Ovary (tissue), 7 donors: ENCODE measurements at regions not wholly inside any gene's neighbourhood (a gene's known extent, or its start where the extent isn't known, plus 50 kb on each side); places are given as distances from the start of the nearest gene placed in this dataset.

Experiments
- DNase-seq, 5 donors: peaks; one replicate each; pipeline ENCODE4 v3.0.0-alpha.2; 2019 to 2020
- H3K27ac ChIP-seq, 2 donors: fragments of 200-600 bp; one replicate each; pipeline versions ENCODE4 v1.5.1 to v1.8.0; 2019 to 2022
- H3K27me3 ChIP-seq: fragments of 200-600 bp; one replicate; pipeline ENCODE4 v1.8.0; 2022
- H3K36me3 ChIP-seq: fragments of 200-600 bp; sonication (generic); one replicate; pipeline ENCODE4 v1.5.1; 2019
- H3K4me1 ChIP-seq: one replicate; pipeline ENCODE4 v1.8.1; 2013; ENCODE audit warnings: mild to moderate bottlenecking, moderate library complexity; ENCODE audit not compliant: insufficient read depth
- H3K4me3 ChIP-seq: fragments of 200-600 bp; sonication (generic); one replicate; pipeline ENCODE4 v1.5.1; 2017
- H3K9me3 ChIP-seq, 2 donors: fragments of 200-600 bp in 1 of 2; sonication (generic) in 1 of 2; one replicate each; pipeline versions ENCODE4 v1.5.1 to v1.8.1; 2013 to 2019; ENCODE audit warnings: mild to moderate bottlenecking in 1 of 2, moderate library complexity in 1 of 2
- CTCF ChIP-seq, 3 donors: fragments of 450-650 bp in 2 of 3; fragments of 200-600 bp in 1 of 3; IDR thresholded peaks; one replicate each; pipeline versions ENCODE4 v1.5.1 to v1.8.0; 2016 to 2022; ENCODE audit warnings: antibody characterized with exemption in 3 of 3, mild to moderate bottlenecking in 1 of 3
- EP300 ChIP-seq: sonication (generic); formaldehyde crosslinking; IDR thresholded peaks from one replicate; pipeline ENCODE4 v1.6.1; 2017; ENCODE audit warnings: antibody characterized with exemption
- POLR2A ChIP-seq: fragments of 450-650 bp; IDR thresholded peaks from one replicate; pipeline ENCODE4 v1.6.1; 2017; ENCODE audit warnings: antibody characterized with exemption, mild to moderate bottlenecking, moderate library complexity
- WGBS, 3 donors: extraction: QIAGEN DNeasy Blood & Tissue Kit in 1 of 3; methylation state at CpG; one replicate each; pipeline versions ENCODE4 v1.1.5 to v1.1.7; 2013 to 2017; 5-methylcytosine and 5-hydroxymethylcytosine counted together
- intact Hi-C, 4 donors: fragments of 100-400 bp; cut with DNase I; formaldehyde crosslinking; loops; one replicate each; pipeline versions ENCODE4 v1.11.0 to v1.15.1; 2022 to 2023
- donor health status: DM: no; HTN: no; CAD: no; lungs with moderate emphysema.
- donor health status: DM: no; HTN: no; CAD: no.
- donor health status: Bipolar disorder and iron deficiency.
- donor health status: DM: no; HTN: no; CAD: no.
- donor health status: DM: yes; HTN: yes; CAD: no.

DNA sequence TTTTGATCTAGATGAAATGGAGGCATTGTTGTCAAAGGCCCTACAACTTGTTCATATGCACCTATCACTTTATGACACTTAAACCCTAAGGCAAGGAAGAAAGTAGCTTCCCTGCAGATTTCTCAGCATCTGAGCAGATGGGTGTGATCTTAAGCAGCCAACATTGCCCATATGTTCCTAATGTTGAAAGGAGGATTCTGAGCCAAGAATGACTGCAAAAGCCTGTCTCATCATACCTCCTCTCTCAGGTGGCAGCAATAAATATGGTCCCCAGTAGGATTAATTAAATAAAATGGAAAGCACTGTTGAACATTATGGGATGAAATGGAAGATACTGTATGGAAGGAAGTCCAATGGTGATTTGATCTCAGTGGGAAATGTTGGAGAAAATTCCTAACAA, 538.1 kb upstream of the MAN1A1 start:
- Histone ChIP-seq H3K27ac (no peak overlapping the region), H3K4me3 (no peak overlapping the region), H3K4me1 (no peaks in the 10 kb centered on the region), H3K36me3 (no peaks in the 10 kb centered on the region), H3K9me3 (no peaks in the 10 kb centered on the region), H3K27me3 (no peaks in the 10 kb centered on the region)
- no peak for TF ChIP-seq POLR2A
- TF ChIP-seq EP300 = no peak
- TF ChIP-seq CTCF (IDR thresholded peaks at IDR 0.05) = no peak
- DNase-seq = no peak
- intact Hi-C loops = no loop called here

DNA sequence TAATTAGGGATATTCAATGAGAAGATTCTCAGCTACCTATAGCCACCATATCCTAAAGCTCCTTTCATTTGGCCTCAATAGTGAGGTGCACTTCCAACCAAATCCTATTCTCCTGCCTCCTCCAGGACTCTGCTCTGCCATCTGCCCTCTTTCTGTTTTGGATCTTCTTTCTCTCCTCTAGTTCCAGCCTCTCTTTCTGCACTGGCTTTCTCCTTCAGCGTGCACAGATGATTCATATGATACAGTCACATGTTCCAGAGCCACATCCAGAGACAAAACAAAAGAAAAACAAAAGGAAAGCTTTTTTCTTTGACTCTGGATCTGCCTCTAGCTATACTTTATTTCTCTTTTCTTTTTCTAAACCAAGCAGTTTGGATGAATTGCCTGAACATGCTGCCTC, 531.9 kb upstream of the MAN1A1 start:
- intact Hi-C loops = no loop called here
- TF ChIP-seq EP300 (no peak), POLR2A (no peak), CTCF (IDR thresholded peaks at IDR 0.05) (no peak)
- no peak for DNase-seq
- H3K4me3 ChIP-seq = no peak overlapping the region
- no peak overlapping the region for H3K27ac ChIP-seq
- H3K27me3 ChIP-seq = no peaks in the 10 kb centered on the region
- H3K4me1 ChIP-seq = no peaks in the 10 kb centered on the region
- H3K9me3 ChIP-seq = no peaks in the 10 kb centered on the region
- WGBS, 3 donors = 28 to 40% (median 39%) methylated on average over 1 of the region's 1 CpG
- no peaks in the 10 kb centered on the region for H3K36me3 ChIP-seq

DNA sequence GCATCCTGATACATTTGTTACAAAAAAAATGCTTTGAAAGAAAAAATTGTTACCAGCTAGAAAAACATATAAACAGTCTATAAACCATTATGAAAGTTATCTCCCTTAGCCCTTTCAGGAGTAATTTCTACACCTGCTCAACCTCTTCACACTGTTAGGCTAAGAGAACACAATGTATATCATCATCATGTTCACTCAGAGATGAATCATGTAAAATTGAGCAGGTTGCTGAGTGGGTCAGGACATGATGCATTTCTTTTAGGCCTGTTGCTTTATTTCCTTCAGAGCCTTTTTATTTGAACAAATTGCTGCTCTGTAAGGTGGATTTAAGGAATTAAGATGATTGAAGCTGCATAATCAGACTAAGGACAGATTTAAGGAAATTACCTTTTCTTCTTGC, 531.3 kb upstream of the MAN1A1 start:
- DNase-seq = no peak
- no peaks in the 10 kb centered on the region for H3K4me1 ChIP-seq
- TF ChIP-seq POLR2A = no peak
- no peak for TF ChIP-seq EP300
- no peak for TF ChIP-seq CTCF (IDR thresholded peaks at IDR 0.05)
- no peak overlapping the region for H3K4me3 ChIP-seq
- H3K27me3 ChIP-seq = no peaks in the 10 kb centered on the region
- no peaks in the 10 kb centered on the region for H3K9me3 ChIP-seq
- H3K27ac ChIP-seq = no peak overlapping the region
- no peaks in the 10 kb centered on the region for H3K36me3 ChIP-seq
- intact Hi-C loops = no loop called here

DNA sequence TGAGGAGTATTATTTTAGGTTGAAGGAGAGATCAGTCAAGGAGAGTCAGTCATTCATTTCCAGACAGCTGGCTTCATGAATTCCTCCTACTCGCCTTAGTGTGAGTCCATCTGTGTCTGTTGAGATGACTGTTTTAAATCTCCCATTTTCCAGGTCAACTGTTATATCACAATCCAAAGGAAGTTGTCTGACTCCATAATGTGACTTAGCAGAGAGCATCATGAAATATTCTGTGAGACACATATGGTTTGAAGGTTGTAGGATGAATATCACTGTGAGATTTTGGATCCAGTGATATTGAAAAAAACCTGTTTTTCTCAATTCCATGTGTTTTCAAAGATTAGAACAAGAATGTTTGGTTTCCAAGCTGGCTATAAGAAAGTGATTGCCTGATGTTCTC, 530.2 kb upstream of the MAN1A1 start:
- 0% methylated on average over 1 of the region's 1 CpG for WGBS, 3 donors
- intact Hi-C loops = no loop called here
- no peaks in the 10 kb centered on the region for H3K36me3 ChIP-seq
- H3K27me3 ChIP-seq = no peaks in the 10 kb centered on the region
- no peaks in the 10 kb centered on the region for H3K4me1 ChIP-seq
- H3K4me3 ChIP-seq = no peak overlapping the region
- no peak for DNase-seq
- H3K9me3 ChIP-seq = no peaks in the 10 kb centered on the region
- H3K27ac ChIP-seq = no peak overlapping the region
- TF ChIP-seq EP300 = no peak
- no peak for TF ChIP-seq CTCF (IDR thresholded peaks at IDR 0.05)
- no peak for TF ChIP-seq POLR2A

DNA sequence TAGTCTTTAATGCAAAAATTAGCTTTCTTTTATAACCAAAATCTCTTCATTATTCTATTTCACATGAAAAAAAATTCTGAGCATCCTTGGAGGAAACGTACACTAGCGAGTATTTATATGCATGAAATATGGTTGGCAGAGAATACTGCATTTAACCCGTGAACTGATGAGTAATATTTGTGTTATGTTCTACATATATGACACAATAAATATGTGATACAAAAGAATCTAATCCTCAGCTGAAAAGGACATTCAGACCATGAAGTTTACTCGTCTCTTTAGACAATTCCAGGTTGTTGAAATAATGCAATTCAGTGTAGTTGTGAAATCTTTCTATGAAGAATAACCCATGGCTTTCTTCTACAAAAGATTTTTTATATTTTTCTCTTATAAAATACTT, 524.8 kb upstream of the MAN1A1 start:
- Histone ChIP-seq H3K27me3 (no peaks in the 10 kb centered on the region), H3K36me3 (no peaks in the 10 kb centered on the region), H3K4me1 (no peaks in the 10 kb centered on the region), H3K9me3 (no peaks in the 10 kb centered on the region), H3K4me3 (no peak overlapping the region), H3K27ac (no peak overlapping the region)
- DNase-seq = no peak
- TF ChIP-seq CTCF (IDR thresholded peaks at IDR 0.05) (no peak), EP300 (no peak)
- intact Hi-C loops = loop anchor here in 1 of 4 donors (1.0 kb wide), 1 partner anchor 43 kb away; no protein-coding TSS in a partner anchor
- WGBS, 3 donors = 78 to 85% (median 78%) methylated on average over 4 of the region's 4 CpGs
